ENCODE measurements at regions not wholly inside any gene's neighbourhood (a gene's known extent, or its start where the extent isn't known, plus 50 kb on each side); places are given as distances from the start of the nearest gene placed in this dataset.

DNA sequence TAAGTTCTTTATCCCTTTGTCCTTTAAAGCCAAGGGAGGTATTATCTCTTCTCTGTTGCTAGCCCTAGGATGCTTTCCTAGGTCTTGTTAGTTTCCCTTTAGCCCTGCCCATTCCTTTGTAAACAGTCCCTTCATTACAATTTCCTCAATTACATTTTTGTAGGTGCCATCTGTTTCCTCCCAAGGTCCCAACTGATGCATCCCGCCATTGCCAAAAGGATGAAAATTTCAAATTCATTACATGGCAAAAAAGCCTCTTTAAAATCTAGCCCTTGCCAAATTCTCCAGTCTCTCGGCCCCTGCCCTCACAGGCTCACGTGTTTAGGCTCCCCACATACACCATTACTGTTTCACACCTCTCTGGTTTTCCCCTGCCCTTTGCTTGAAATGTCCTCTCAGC is 151.9 kb upstream of the C1orf87 start:
- Histone ChIP-seq H3K36me3 (ENCODE audit: insufficient read depth, low read length) (no peaks in the 10 kb centered on the region), H3K4me3 (ENCODE audit: low read depth in 1 of 2, low read length in 2 of 2) (no peak overlapping the region), H3K27ac (ENCODE audit: low read depth, low read length) (no peak overlapping the region), H3K9ac (ENCODE audit: low read length) (no peak overlapping the region), H3K4me1 (ENCODE audit: insufficient read depth, low read length) (peaks cover 7% of the 10 kb centered on the region), H3K27me3 (ENCODE audit: control insufficient read depth in 1 of 2, insufficient read depth in 2 of 2, low read length in 2 of 2) (no peaks in the 10 kb centered on the region), H3K9me3 (ENCODE audit: low read length) (no peaks in the 10 kb centered on the region)

DNA sequence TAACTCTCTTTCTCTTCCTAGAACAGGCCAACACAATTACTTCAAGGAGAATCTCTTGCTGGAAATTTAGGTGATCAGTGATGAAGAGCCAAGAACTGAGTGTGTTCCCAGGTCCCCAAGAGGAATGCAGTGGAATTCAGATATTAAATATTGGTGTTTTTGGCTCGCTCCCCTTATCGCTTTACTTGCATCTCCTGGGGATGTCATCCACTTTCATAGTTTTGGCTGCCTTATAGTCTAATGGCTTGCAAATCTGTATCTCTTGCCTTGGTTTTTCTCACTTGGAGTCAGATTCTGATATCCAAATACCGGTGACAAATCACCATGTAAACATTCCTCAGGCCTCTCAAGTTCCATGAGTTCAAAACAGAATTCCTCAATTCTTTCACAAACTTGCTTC is 151.0 kb upstream of the C1orf87 start:
- Histone ChIP-seq H3K27ac (ENCODE audit: low read depth, low read length) (no peak overlapping the region), H3K27me3 (ENCODE audit: control insufficient read depth in 1 of 2, insufficient read depth in 2 of 2, low read length in 2 of 2) (no peaks in the 10 kb centered on the region), H3K4me1 (ENCODE audit: insufficient read depth, low read length) (peaks cover 7% of the 10 kb centered on the region), H3K36me3 (ENCODE audit: insufficient read depth, low read length) (no peaks in the 10 kb centered on the region), H3K4me3 (ENCODE audit: low read depth in 1 of 2, low read length in 2 of 2) (no peak overlapping the region), H3K9ac (ENCODE audit: low read length) (no peak overlapping the region), H3K9me3 (ENCODE audit: low read length) (no peaks in the 10 kb centered on the region)

DNA sequence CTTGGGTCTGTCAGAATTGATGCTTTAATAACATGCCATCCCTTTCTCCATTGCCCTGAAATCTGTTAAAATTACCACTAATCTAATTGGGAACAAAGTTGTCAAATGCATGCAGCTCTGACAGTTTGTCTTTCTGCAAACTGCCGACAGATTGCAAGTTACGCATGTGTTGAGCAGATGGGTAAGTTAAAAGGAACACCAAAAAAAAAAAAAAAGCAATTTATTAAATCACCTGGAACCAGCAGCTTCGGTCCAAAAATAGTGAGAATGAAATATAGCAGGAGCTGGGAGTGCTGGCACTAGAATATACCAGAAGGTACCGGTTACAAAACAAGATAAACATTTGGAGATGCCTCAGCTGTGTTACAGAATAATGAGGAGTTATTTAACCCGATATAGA is 149.6 kb upstream of the C1orf87 start:
- H3K36me3 ChIP-seq (ENCODE audit: insufficient read depth, low read length): no peaks in the 10 kb centered on the region
- no peak overlapping the region for H3K4me3 ChIP-seq (ENCODE audit: low read depth in 1 of 2, low read length in 2 of 2)
- H3K9ac ChIP-seq (ENCODE audit: low read length): no peak overlapping the region
- no peak overlapping the region for H3K27ac ChIP-seq (ENCODE audit: low read depth, low read length)
- H3K27me3 ChIP-seq (ENCODE audit: control insufficient read depth in 1 of 2, insufficient read depth in 2 of 2, low read length in 2 of 2): no peaks in the 10 kb centered on the region
- peaks cover 7% of the 10 kb centered on the region for H3K4me1 ChIP-seq (ENCODE audit: insufficient read depth, low read length)
- no peaks in the 10 kb centered on the region for H3K9me3 ChIP-seq (ENCODE audit: low read length)

DNA sequence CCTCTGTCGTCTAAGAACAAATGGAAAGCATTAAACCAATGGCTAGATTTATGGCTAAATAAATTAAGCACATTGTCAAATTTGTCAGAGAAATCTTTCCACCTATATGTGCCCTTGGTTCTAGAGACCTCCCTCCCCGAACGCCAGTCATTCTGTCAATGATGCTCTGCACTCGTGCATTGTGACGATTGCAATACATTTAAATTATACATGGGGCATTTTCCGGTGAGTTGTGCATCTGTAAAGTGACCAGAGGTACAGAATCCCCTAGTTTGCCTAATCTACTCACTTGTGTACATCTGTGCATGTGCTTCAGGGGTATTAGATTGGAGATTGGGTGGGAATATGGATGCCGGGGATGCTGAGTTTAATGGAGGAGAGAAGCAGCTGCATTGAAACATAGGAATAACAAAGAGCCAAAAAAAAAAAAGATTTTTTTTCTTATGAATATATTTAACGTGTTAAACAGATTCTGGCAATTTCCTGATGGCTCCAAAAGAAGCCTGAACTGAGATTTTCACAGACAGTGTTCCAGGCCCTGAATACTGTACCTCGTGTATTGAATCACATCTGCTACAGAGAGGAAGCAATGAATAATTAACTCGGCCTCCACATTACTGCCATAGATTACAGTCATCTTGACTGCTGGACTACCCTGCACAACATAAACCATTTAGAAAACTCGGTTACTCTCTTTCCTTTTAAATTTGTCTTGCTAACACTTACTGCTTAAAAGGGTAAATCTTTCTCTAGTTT is 149.0 kb upstream of the C1orf87 start:
- no peaks in the 10 kb centered on the region for H3K9me3 ChIP-seq (ENCODE audit: low read length)
- no peak overlapping the region for H3K9ac ChIP-seq (ENCODE audit: low read length)
- no peaks in the 10 kb centered on the region for H3K27me3 ChIP-seq (ENCODE audit: control insufficient read depth in 1 of 2, insufficient read depth in 2 of 2, low read length in 2 of 2)
- no peak overlapping the region for H3K27ac ChIP-seq (ENCODE audit: low read depth, low read length)
- H3K36me3 ChIP-seq (ENCODE audit: insufficient read depth, low read length): no peaks in the 10 kb centered on the region
- H3K4me1 ChIP-seq (ENCODE audit: insufficient read depth, low read length): peaks cover 7% of the 10 kb centered on the region
- no peak overlapping the region for H3K4me3 ChIP-seq (ENCODE audit: low read depth in 1 of 2, low read length in 2 of 2)

DNA sequence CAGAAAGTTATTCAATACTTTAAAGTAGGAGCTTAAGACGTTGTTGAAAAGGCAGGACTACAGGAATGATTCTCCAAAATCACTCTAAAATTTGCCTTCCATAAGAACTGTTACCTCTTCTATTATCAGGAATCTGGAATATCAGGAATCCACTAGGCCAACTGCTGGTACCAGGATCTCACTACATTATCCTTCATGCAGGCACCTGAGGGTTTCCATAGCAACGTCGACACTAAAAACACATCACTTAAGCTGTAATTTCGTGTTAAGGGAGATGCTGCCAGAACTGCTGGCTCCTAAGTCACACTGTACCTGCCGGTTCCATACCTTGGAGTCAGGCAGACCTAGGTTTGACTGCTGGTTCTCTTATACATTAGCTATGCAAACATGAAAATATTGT is 139.7 kb upstream of the C1orf87 start:
- H3K27ac ChIP-seq (ENCODE audit: low read depth, low read length): no peak overlapping the region
- H3K9me3 ChIP-seq (ENCODE audit: low read length): peaks cover 6% of the 10 kb centered on the region
- no peak overlapping the region for H3K4me3 ChIP-seq (ENCODE audit: low read depth in 1 of 2, low read length in 2 of 2)

DNA sequence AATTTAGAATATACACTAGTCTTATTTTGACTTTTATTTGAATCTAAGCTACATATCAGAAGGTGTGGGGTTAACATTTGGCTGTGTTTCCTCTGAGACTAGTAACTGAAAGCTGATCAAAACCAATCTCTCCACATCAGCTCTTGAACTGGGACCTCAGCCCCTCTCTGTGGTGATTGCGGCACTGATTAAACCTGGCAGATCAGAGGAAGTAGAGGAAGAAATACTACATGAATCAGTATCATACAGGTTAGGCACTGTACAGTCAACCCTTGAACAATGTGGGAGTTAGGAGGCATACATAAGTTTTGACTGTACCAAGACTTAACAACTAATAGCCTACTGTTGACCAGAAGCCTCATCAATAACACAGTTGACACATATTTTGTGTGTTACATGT is 122.5 kb upstream of the C1orf87 start:
- Histone ChIP-seq H3K9me3 (ENCODE audit: low read length) (no peaks in the 10 kb centered on the region), H3K36me3 (ENCODE audit: insufficient read depth, low read length) (no peaks in the 10 kb centered on the region), H3K4me3 (ENCODE audit: low read depth in 1 of 2, low read length in 2 of 2) (no peak overlapping the region), H3K4me1 (ENCODE audit: insufficient read depth, low read length) (no peaks in the 10 kb centered on the region), H3K9ac (ENCODE audit: low read length) (no peak overlapping the region), H3K27me3 (ENCODE audit: control insufficient read depth in 1 of 2, insufficient read depth in 2 of 2, low read length in 2 of 2) (no peaks in the 10 kb centered on the region), H3K27ac (ENCODE audit: low read depth, low read length) (no peak overlapping the region)

More for the DNA sequence above, 139.7 kb upstream of the C1orf87 start:
- Histone ChIP-seq H3K4me1 (ENCODE audit: insufficient read depth, low read length) (no peaks in the 10 kb centered on the region), H3K36me3 (ENCODE audit: insufficient read depth, low read length) (no peaks in the 10 kb centered on the region), H3K9ac (ENCODE audit: low read length) (no peak overlapping the region), H3K27me3 (ENCODE audit: control insufficient read depth in 1 of 2, insufficient read depth in 2 of 2, low read length in 2 of 2) (no peaks in the 10 kb centered on the region)

DNA sequence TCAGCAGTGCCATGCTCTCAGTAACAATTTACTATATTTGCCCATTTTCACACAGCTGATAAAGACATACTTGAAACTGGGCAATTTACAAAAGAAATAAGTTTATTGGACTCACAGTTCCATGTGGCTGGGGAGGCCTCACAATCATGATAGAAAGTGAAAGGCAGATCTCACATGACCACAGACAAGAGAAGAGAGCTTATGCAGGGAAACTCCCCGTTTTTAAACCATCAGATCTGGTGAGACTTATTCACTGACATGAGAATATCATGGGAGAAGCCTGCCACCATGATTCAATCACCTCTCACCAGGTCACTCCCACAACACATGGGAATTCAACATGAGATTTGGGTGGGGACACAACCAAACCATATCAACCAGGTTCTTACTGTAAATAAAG is 112.1 kb upstream of the C1orf87 start:
- peaks cover 3% of the 10 kb centered on the region for H3K9me3 ChIP-seq (ENCODE audit: low read length)
- H3K36me3 ChIP-seq (ENCODE audit: insufficient read depth, low read length): no peaks in the 10 kb centered on the region
- H3K4me1 ChIP-seq (ENCODE audit: insufficient read depth, low read length): no peaks in the 10 kb centered on the region

DNA sequence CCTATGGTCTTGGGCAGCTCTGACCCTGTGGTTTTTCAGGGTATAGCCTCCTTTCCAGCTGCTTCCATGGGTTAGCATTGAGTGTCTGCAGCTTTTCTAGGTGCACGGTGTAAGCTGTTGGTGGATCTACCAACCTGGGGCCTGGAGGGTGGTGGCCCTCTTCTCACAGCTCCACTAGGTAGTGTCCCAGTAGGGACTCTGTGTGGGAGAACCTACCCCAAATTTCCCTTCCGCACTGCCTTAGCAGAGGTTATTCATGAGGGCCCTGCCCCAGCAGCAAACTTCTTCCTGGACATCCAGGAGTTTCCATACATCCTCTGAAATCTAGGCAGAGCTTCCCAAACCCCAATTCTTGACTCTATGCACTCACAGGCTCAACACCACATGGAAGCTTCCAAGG is 111.0 kb upstream of the C1orf87 start:
- H3K27ac ChIP-seq (ENCODE audit: low read depth, low read length): no peak overlapping the region
- no peak overlapping the region for H3K4me3 ChIP-seq (ENCODE audit: low read depth in 1 of 2, low read length in 2 of 2)
- H3K4me1 ChIP-seq (ENCODE audit: insufficient read depth, low read length): no peaks in the 10 kb centered on the region
- H3K36me3 ChIP-seq (ENCODE audit: insufficient read depth, low read length): no peaks in the 10 kb centered on the region
- H3K27me3 ChIP-seq (ENCODE audit: control insufficient read depth in 1 of 2, insufficient read depth in 2 of 2, low read length in 2 of 2): no peaks in the 10 kb centered on the region
- no peak overlapping the region for H3K9ac ChIP-seq (ENCODE audit: low read length)
- H3K9me3 ChIP-seq (ENCODE audit: low read length): peaks cover 3% of the 10 kb centered on the region

More for the DNA sequence above, 112.1 kb upstream of the C1orf87 start:
- no peaks in the 10 kb centered on the region for H3K27me3 ChIP-seq (ENCODE audit: control insufficient read depth in 1 of 2, insufficient read depth in 2 of 2, low read length in 2 of 2)
- H3K9ac ChIP-seq (ENCODE audit: low read length): no peak overlapping the region
- no peak overlapping the region for H3K4me3 ChIP-seq (ENCODE audit: low read depth in 1 of 2, low read length in 2 of 2)
- H3K27ac ChIP-seq (ENCODE audit: low read depth, low read length): no peak overlapping the region

DNA sequence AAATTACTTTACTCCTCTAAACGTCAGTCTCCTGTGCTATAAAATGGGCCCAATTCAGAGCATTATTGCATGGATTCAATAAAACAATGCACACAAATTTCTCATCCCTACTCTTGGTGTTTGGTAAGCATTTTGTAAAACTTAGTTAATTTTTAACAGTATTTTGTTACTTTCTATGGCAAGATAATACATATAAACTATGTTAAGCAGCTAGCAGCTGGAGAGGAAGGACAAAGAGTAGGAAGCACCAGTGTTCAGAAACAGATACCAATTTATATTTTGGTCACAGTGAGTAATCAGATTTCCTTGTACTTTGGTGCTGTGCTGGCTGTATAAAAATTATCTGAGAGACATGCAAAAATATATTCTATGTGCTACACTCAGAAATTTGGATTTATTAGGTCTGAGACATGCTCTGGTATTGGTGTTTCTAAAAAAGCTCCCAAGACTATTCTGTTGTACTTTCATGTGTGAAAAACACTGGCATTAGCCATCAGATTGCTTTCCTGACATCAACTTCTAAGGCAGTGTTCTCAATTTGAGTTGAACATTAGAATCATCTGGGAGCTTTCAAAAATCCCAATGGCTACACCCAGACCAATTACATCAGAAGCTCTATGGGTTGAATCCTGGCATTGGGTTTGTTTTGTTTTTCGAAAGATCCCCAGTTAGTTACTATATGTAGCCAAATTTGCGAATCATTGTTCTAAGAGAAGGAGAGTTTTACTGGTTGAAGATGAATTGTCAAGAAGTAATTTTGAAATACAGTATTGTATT is 100.3 kb upstream of the C1orf87 start:
- H3K4me1 ChIP-seq (ENCODE audit: insufficient read depth, low read length): no peaks in the 10 kb centered on the region
- no peak overlapping the region for H3K9ac ChIP-seq (ENCODE audit: low read length)
- no peaks in the 10 kb centered on the region for H3K27me3 ChIP-seq (ENCODE audit: control insufficient read depth in 1 of 2, insufficient read depth in 2 of 2, low read length in 2 of 2)
- no peak overlapping the region for H3K27ac ChIP-seq (ENCODE audit: low read depth, low read length)
- H3K4me3 ChIP-seq (ENCODE audit: low read depth in 1 of 2, low read length in 2 of 2): no peak overlapping the region
- H3K36me3 ChIP-seq (ENCODE audit: insufficient read depth, low read length): no peaks in the 10 kb centered on the region
- no peaks in the 10 kb centered on the region for H3K9me3 ChIP-seq (ENCODE audit: low read length)

DNA sequence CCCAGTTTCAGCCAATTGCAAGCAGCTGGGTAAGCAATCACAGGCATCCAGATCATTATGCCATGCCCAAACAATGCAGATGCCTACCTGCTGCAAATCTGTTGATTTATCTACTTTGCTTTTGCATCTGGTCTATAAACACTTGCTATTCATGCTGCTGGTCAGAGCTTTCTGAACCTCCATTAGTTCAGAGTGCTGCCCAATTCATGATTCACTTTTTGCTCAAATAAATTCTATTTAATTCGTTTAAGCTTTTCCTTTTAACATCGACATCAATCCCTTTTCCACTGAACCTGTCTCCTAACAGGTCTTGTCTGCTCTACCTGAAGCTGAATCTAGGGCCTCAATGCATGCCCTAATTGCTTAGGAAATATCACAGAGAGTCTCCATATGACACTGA is 99.4 kb upstream of the C1orf87 start:
- Histone ChIP-seq H3K27ac (ENCODE audit: low read depth, low read length) (no peak overlapping the region), H3K9ac (ENCODE audit: low read length) (no peak overlapping the region), H3K36me3 (ENCODE audit: insufficient read depth, low read length) (no peaks in the 10 kb centered on the region), H3K4me3 (ENCODE audit: low read depth in 1 of 2, low read length in 2 of 2) (no peak overlapping the region), H3K9me3 (ENCODE audit: low read length) (no peaks in the 10 kb centered on the region), H3K4me1 (ENCODE audit: insufficient read depth, low read length) (no peaks in the 10 kb centered on the region), H3K27me3 (ENCODE audit: control insufficient read depth in 1 of 2, insufficient read depth in 2 of 2, low read length in 2 of 2) (no peaks in the 10 kb centered on the region)

DNA sequence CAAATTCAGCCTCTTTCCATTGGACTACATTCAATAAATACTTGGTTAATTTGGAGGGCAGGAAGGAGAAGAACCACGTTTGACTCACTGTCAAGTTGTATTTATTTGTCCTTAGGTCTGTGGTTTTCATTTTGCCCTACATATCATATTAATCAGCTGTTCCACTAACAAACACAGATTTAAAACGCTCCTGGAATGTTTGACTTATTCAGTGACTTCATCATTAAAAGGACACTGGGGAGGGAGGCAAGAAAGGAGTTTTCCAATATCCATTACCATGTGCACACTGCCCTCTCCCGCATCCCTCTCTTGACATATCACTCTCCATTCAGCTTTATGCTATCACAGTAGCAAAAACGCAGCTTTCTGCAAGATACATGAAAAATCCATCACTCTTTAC is 98.2 kb upstream of the C1orf87 start:
- Histone ChIP-seq H3K36me3 (ENCODE audit: insufficient read depth, low read length) (no peaks in the 10 kb centered on the region), H3K27me3 (ENCODE audit: control insufficient read depth in 1 of 2, insufficient read depth in 2 of 2, low read length in 2 of 2) (no peaks in the 10 kb centered on the region)

DNA sequence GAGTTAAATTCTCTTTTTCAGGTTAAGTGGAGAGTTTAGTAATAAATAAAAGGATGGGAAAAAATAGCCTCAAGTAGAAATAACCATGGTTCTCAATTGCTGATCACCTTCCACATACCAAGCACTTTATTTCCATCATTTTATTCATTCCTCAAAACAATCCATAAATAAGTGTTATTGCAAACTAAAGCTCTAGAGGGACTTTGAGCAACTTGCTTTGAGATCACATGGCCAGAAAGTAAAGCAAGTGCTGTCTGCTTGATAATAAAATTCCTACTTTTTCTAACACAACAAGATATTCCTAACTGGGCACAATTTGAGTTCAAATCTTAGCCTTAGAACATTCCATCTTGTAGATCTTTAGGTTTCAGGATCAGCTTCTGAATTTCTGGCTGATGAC is 97.1 kb upstream of the C1orf87 start:
- H3K9me3 ChIP-seq (ENCODE audit: low read length): no peaks in the 10 kb centered on the region
- no peak overlapping the region for H3K27ac ChIP-seq (ENCODE audit: low read depth, low read length)
- H3K4me3 ChIP-seq (ENCODE audit: low read depth in 1 of 2, low read length in 2 of 2): no peak overlapping the region

More for the DNA sequence above, 98.2 kb upstream of the C1orf87 start:
- H3K9ac ChIP-seq (ENCODE audit: low read length): no peak overlapping the region
- no peak overlapping the region for H3K27ac ChIP-seq (ENCODE audit: low read depth, low read length)
- no peaks in the 10 kb centered on the region for H3K9me3 ChIP-seq (ENCODE audit: low read length)
- H3K4me1 ChIP-seq (ENCODE audit: insufficient read depth, low read length): no peaks in the 10 kb centered on the region
- H3K4me3 ChIP-seq (ENCODE audit: low read depth in 1 of 2, low read length in 2 of 2): no peak overlapping the region

More for the DNA sequence above, 97.1 kb upstream of the C1orf87 start:
- Histone ChIP-seq H3K36me3 (ENCODE audit: insufficient read depth, low read length) (no peaks in the 10 kb centered on the region), H3K4me1 (ENCODE audit: insufficient read depth, low read length) (no peaks in the 10 kb centered on the region), H3K9ac (ENCODE audit: low read length) (no peak overlapping the region), H3K27me3 (ENCODE audit: control insufficient read depth in 1 of 2, insufficient read depth in 2 of 2, low read length in 2 of 2) (no peaks in the 10 kb centered on the region)
